OCI-LY1 (cell line): ENCODE measurements at regions not wholly inside any gene's neighbourhood (a gene's known extent, or its start where the extent isn't known, plus 50 kb on each side); places are given as distances from the start of the nearest gene placed in this dataset.

ENCODE experiments used
- H2AFZ ChIP-seq: fragments of 200-600 bp; sonication (generic), shearing (Covaris generic); 2 replicates; pipeline ENCODE4 v1.6.0; 2014; ENCODE audit warnings: antibody characterized with exemption, mild to moderate bottlenecking, low read length
- H3F3A ChIP-seq: fragments of 200-600 bp; sonication (generic), shearing (Covaris generic); 2 replicates; pipeline ENCODE4 v1.6.0; 2014; ENCODE audit warnings: mild to moderate bottlenecking, antibody characterized with exemption, low read length, moderate library complexity; ENCODE audit not compliant: insufficient read depth
- H3K27ac ChIP-seq: fragments of 200-600 bp; sonication (generic); 2 replicates; pipeline ENCODE4 v1.5.1; 2014; ENCODE audit warnings: low read length, mixed run types, mild to moderate bottlenecking, low read depth; ENCODE audit not compliant: poor library complexity, severe bottlenecking
- H3K27me3 ChIP-seq: fragments of 200-600 bp; sonication (generic); 2 replicates; pipeline ENCODE4 v1.6.0; 2014; ENCODE audit warnings: antibody characterized with exemption, mild to moderate bottlenecking, low read length, moderate library complexity; ENCODE audit not compliant: insufficient read depth
- H3K36me3 ChIP-seq: fragments of 200-600 bp; sonication (generic); 2 replicates; pipeline ENCODE4 v1.6.1; 2014; ENCODE audit warnings: mild to moderate bottlenecking, antibody characterized with exemption, low read length, moderate library complexity, mixed read lengths; ENCODE audit not compliant: insufficient read depth
- H3K4me1 ChIP-seq: fragments of 200-600 bp; sonication (generic); 2 replicates; pipeline ENCODE4 v1.5.1; 2014; ENCODE audit warnings: mild to moderate bottlenecking, low read length, moderate library complexity; ENCODE audit not compliant: insufficient read depth, severe bottlenecking
- H3K4me2 ChIP-seq: fragments of 200-600 bp; sonication (generic), shearing (Covaris generic); 2 replicates; pipeline ENCODE4 v1.6.1; 2014; ENCODE audit warnings: low read length
- H3K4me3 ChIP-seq: fragments of 200-600 bp; sonication (generic); 2 replicates; pipeline ENCODE4 v1.5.1; 2014; ENCODE audit warnings: low read length, low read depth, mild to moderate bottlenecking, mixed read lengths; ENCODE audit not compliant: poor library complexity, severe bottlenecking
- H3K79me2 ChIP-seq: fragments of 200-600 bp; shearing (Covaris generic); 2 replicates; pipeline ENCODE4 v1.6.1; 2016; ENCODE audit warnings: mixed run types, low read length, mixed read lengths; ENCODE audit not compliant: insufficient read depth
- H3K9ac ChIP-seq: fragments of 200-600 bp; sonication (generic), shearing (Covaris generic); 2 replicates; pipeline ENCODE4 v1.6.1; 2014; ENCODE audit warnings: mild to moderate bottlenecking, low read length, mixed read lengths
- H3K9me2 ChIP-seq: fragments of 200-600 bp; sonication (generic), shearing (Covaris generic); 2 replicates; pipeline ENCODE4 v1.6.1; 2014; ENCODE audit warnings: low read depth, mild to moderate bottlenecking, low read length, mixed read lengths
- H3K9me3 ChIP-seq: fragments of 200-600 bp; shearing (Covaris generic); 2 replicates; pipeline ENCODE4 v1.6.1; 2014; ENCODE audit warnings: low read length, mixed read lengths
- H4K20me1 ChIP-seq: fragments of 200-600 bp; sonication (generic), shearing (Covaris generic); 2 replicates; pipeline ENCODE4 v1.6.0; 2016; ENCODE audit warnings: mild to moderate bottlenecking, low read length; ENCODE audit not compliant: insufficient read depth
- EZH2 ChIP-seq: fragments of 200-600 bp; sonication (generic), shearing (Covaris generic); IDR thresholded peaks from 2 replicates; pipeline ENCODE4 v1.8.0; 2017; ENCODE audit warnings: borderline replicate concordance, mixed run types, mild to moderate bottlenecking, antibody characterized with exemption, low read length, moderate library complexity, mixed read lengths
- TF ChIP-seq, protein P1 (sequence below): fragments of 200-600 bp; sonication (generic), shearing (Covaris generic); IDR thresholded peaks from 2 replicates; pipeline ENCODE4 v1.5.1; 2017; ENCODE audit warnings: mild to moderate bottlenecking, antibody characterized with exemption, low read length, moderate library complexity, mixed read lengths

DNA sequence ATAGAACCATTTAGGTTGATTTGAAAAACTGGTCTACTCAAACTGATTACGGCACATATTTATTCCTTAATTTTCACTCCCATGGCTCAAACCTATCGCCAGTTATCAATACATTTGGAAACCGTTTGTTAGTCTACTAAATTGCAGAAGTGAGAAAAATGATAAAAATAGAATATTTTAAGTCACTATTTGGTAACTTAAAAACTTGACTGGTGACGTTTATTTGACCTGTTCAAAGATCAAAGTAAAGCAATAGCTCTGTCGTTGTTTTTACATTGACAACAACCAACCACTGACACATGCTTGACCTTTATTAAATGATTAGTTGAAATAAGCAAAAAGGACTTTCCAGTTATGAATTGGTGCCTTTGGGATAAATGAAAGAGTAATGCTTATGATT, 402.9 kb upstream of the MAP3K7 start:
- no peak for TF ChIP-seq EZH2
- TF ChIP-seq, protein P1, sequence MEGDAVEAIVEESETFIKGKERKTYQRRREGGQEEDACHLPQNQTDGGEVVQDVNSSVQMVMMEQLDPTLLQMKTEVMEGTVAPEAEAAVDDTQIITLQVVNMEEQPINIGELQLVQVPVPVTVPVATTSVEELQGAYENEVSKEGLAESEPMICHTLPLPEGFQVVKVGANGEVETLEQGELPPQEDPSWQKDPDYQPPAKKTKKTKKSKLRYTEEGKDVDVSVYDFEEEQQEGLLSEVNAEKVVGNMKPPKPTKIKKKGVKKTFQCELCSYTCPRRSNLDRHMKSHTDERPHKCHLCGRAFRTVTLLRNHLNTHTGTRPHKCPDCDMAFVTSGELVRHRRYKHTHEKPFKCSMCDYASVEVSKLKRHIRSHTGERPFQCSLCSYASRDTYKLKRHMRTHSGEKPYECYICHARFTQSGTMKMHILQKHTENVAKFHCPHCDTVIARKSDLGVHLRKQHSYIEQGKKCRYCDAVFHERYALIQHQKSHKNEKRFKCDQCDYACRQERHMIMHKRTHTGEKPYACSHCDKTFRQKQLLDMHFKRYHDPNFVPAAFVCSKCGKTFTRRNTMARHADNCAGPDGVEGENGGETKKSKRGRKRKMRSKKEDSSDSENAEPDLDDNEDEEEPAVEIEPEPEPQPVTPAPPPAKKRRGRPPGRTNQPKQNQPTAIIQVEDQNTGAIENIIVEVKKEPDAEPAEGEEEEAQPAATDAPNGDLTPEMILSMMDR = no peak
- Histone ChIP-seq H3K9me2 (no peaks in the 10 kb centered on the region), H2AFZ (no peak overlapping the region)

DNA sequence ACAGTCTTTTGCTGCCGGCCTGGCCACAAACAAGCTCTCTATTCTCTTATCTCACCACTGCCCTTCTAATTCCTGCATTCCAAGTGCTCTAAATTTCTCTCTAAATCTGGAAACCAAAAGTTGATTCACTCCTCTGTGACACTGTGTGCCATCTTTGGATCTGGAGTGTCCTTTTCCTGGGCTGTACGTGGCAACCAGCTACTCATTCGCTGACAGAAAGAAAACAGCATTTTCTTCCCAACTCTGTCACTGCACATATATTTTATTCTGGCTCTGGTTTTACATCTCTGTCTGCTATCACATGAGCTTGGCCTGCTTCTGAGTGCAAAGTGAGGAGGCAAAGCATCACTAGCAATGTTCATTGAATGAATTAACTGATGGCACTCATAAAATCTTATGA, 397.2 kb upstream of the MAP3K7 start:
- no peaks in the 10 kb centered on the region for H3K27me3 ChIP-seq
- H2AFZ ChIP-seq = no peak overlapping the region
- no peak overlapping the region for H3K4me2 ChIP-seq
- no peaks in the 10 kb centered on the region for H3K9me2 ChIP-seq
- H3K9ac ChIP-seq = no peak overlapping the region
- TF ChIP-seq, protein P1 = no peak
- TF ChIP-seq EZH2 = no peak
- no peaks in the 10 kb centered on the region for H3K4me1 ChIP-seq
- H3K4me3 ChIP-seq = no peak overlapping the region
- H3F3A ChIP-seq = no peaks in the 10 kb centered on the region
- no peaks in the 10 kb centered on the region for H3K79me2 ChIP-seq
- no peaks in the 10 kb centered on the region for H3K9me3 ChIP-seq
- H4K20me1 ChIP-seq = no peaks in the 10 kb centered on the region
- H3K27ac ChIP-seq = no peak overlapping the region
- no peaks in the 10 kb centered on the region for H3K36me3 ChIP-seq

More for the DNA sequence above, 402.9 kb upstream of the MAP3K7 start:
- Histone ChIP-seq H3K9ac (no peak overlapping the region), H3K79me2 (no peaks in the 10 kb centered on the region), H3K9me3 (no peaks in the 10 kb centered on the region), H3F3A (no peaks in the 10 kb centered on the region), H3K4me2 (no peak overlapping the region), H3K27me3 (no peaks in the 10 kb centered on the region), H3K27ac (no peak overlapping the region), H3K4me1 (no peaks in the 10 kb centered on the region), H4K20me1 (no peaks in the 10 kb centered on the region), H3K4me3 (no peak overlapping the region), H3K36me3 (no peaks in the 10 kb centered on the region)

DNA sequence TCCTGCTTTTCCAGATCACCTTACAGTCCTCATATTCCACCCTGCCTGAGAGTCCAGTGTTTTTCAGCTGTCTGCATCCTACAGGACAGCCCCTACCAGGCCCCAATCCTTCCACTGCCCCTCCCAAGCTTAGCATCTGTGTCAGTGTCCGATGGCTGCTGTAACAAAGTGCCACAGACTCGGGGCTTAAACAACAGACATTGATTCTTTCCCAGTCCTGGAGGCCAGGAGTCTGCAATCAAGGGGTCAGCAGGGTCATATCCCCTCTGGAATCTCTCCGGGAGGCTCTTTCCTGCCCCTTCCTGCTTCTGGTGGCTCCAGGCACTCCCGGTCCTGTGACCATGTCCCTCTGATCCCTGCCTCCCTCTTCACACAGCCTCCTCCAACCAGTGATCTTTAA, 396.6 kb upstream of the MAP3K7 start:
- TF ChIP-seq EZH2 = no peak
- TF ChIP-seq, protein P1 = no peak

More for the DNA sequence above, 396.6 kb upstream of the MAP3K7 start:
- Histone ChIP-seq H3K9me2 (no peaks in the 10 kb centered on the region), H3K79me2 (no peaks in the 10 kb centered on the region), H3K36me3 (no peaks in the 10 kb centered on the region), H3K4me1 (no peaks in the 10 kb centered on the region), H3K27me3 (no peaks in the 10 kb centered on the region), H3K27ac (no peak overlapping the region), H2AFZ (no peak overlapping the region), H3K9ac (no peak overlapping the region), H3K4me3 (no peak overlapping the region), H3K4me2 (no peak overlapping the region), H3F3A (no peaks in the 10 kb centered on the region), H4K20me1 (no peaks in the 10 kb centered on the region), H3K9me3 (no peaks in the 10 kb centered on the region)
